Right lobe of liver (tissue), 6 donors: ENCODE measurements at regions not wholly inside any gene's neighbourhood (a gene's known extent, or its start where the extent isn't known, plus 50 kb on each side); places are given as distances from the start of the nearest gene placed in this dataset.

Experiments used
- ATAC-seq, 4 donors: fragments of 200-7000 bp; cut with Tn5 transposase; one replicate each; pipeline ENCODE4 v1.9.1; 2020; ENCODE audit warnings: mild to moderate bottlenecking in 4 of 4, moderate library complexity in 4 of 4
- DNase-seq, 3 donors: peaks; one replicate each; pipeline ENCODE4 v3.0.0-alpha.2; 2020
- H3K27ac ChIP-seq, 3 donors: fragments of 200-600 bp; one replicate each; pipeline ENCODE4 v1.8.0; 2022
- H3K27me3 ChIP-seq, 2 donors: fragments of 200-600 bp; one replicate each; pipeline ENCODE4 v1.8.0; 2022
- H3K36me3 ChIP-seq, 4 donors: fragments of 200-600 bp; sonication (generic) in 1 of 4; one replicate each; pipeline versions ENCODE4 v1.5.1 to v1.8.0; 2017 to 2022; ENCODE audit warnings: control low read depth in 1 of 4
- H3K4me1 ChIP-seq, 4 donors: fragments of 200-600 bp; sonication (generic) in 1 of 4; one replicate each; pipeline versions ENCODE4 v1.5.1 to v1.8.0; 2017 to 2022; ENCODE audit warnings: control low read depth in 1 of 4
- H3K4me3 ChIP-seq, 3 donors: fragments of 200-600 bp; one replicate each; pipeline ENCODE4 v1.8.0; 2022
- H3K9me3 ChIP-seq, 4 donors: fragments of 200-600 bp; sonication (generic) in 1 of 4; one replicate each; pipeline versions ENCODE4 v1.5.1 to v1.8.0; 2017 to 2022; ENCODE audit warnings: control low read depth in 1 of 4
- CTCF ChIP-seq, 4 donors: fragments of 200-600 bp in 3 of 4; fragments of 450-650 bp in 1 of 4; IDR thresholded peaks; one replicate each; pipeline versions ENCODE4 v1.5.1 to v1.8.0; 2016 to 2022; ENCODE audit warnings: antibody characterized with exemption in 4 of 4, mild to moderate bottlenecking in 2 of 4
- POLR2A ChIP-seq: fragments of 450-650 bp; IDR thresholded peaks from one replicate; pipeline ENCODE4 v1.6.1; 2017; ENCODE audit warnings: antibody characterized with exemption, mild to moderate bottlenecking
- WGBS: methylation state at CpG from one replicate; pipeline ENCODE4 v1.1.6; 2018; ENCODE audit warnings: low coverage, low lambda C conversion rate; ENCODE audit not compliant: insufficient coverage; ENCODE audit errors: missing lambda C conversion rate; 5-methylcytosine and 5-hydroxymethylcytosine counted together
- intact Hi-C, 2 donors: fragments of 100-400 bp; cut with DNase I; formaldehyde crosslinking; loops; one replicate each; pipeline versions ENCODE4 v1.11.2 to v1.14.1; 2022
- donor health status: DM: no; HTN: yes; CAD: no.
- donor health status: DM: no; HTN: no; CAD: no.
- donor health status: DM: no; HTN: no; CAD: no.
- donor health status: DM: no; HTN: yes; CAD: no.
- donor health status: DM: no; HTN: yes; CAD: no.

- Histone ChIP-seq H3K36me3 (no peaks in the 10 kb centered on the region), H3K27me3 (no peaks in the 10 kb centered on the region), H3K4me1 (no peaks in the 10 kb centered on the region), H3K9me3 (no peaks in the 10 kb centered on the region), H3K4me3 (no peak overlapping the region), H3K27ac (no peak overlapping the region)
- DNase-seq (no peak), ATAC-seq (no peak)
- intact Hi-C loops, result no loop called here
- WGBS, result 75% methylated on average over 4 of the region's 4 CpGs
- TF ChIP-seq POLR2A (no peak), CTCF (IDR thresholded peaks at IDR 0.05) (no peak)
Measured at GRCh38 chr3:110478377-110479054, 593.1 kb upstream of the NECTIN3 start.

GRCh38 chr3:110479731-110480130 is 591.9 kb upstream of the NECTIN3 start:
- no peak for TF ChIP-seq CTCF (IDR thresholded peaks at IDR 0.05)
- no peak for TF ChIP-seq POLR2A
- H3K36me3 ChIP-seq, result no peaks in the 10 kb centered on the region
- WGBS, result 70% methylated on average over 2 of the region's 2 CpGs
- H3K9me3 ChIP-seq, result no peaks in the 10 kb centered on the region
- ATAC-seq, result no peak
- no peak overlapping the region for H3K27ac ChIP-seq
- H3K4me1 ChIP-seq, result no peaks in the 10 kb centered on the region
- H3K4me3 ChIP-seq, result no peak overlapping the region
- intact Hi-C loops, result no loop called here
- no peaks in the 10 kb centered on the region for H3K27me3 ChIP-seq
- DNase-seq, result no peak

- no peak for TF ChIP-seq CTCF (IDR thresholded peaks at IDR 0.05)
- no peak for TF ChIP-seq POLR2A
- ATAC-seq, result no peak
- Histone ChIP-seq H3K36me3 (no peaks in the 10 kb centered on the region), H3K4me1 (no peaks in the 10 kb centered on the region), H3K9me3 (no peaks in the 10 kb centered on the region), H3K27ac (no peak overlapping the region), H3K27me3 (no peaks in the 10 kb centered on the region), H3K4me3 (no peak overlapping the region)
- DNase-seq, result no peak
- intact Hi-C loops, result no loop called here
- WGBS, result 91% methylated on average over 2 of the region's 2 CpGs
Measured at GRCh38 chr3:110485389-110485788, 586.2 kb upstream of the NECTIN3 start.

GRCh38 chr3:110487840-110488239 is 583.8 kb upstream of the NECTIN3 start:
- Histone ChIP-seq H3K27ac (no peak overlapping the region), H3K36me3 (no peaks in the 10 kb centered on the region), H3K4me1 (no peaks in the 10 kb centered on the region), H3K9me3 (no peaks in the 10 kb centered on the region), H3K4me3 (no peak overlapping the region), H3K27me3 (no peaks in the 10 kb centered on the region)
- TF ChIP-seq CTCF (IDR thresholded peaks at IDR 0.05), result no peak
- TF ChIP-seq POLR2A, result no peak
- DNase-seq, result no peak
- no peak for ATAC-seq
- intact Hi-C loops, result no loop called here
- WGBS, result 56% methylated on average over 1 of the region's 1 CpG

GRCh38 chr3:110491413-110491812 is 580.2 kb upstream of the NECTIN3 start:
- 73% methylated on average over 4 of the region's 4 CpGs for WGBS
- Histone ChIP-seq H3K36me3 (no peaks in the 10 kb centered on the region), H3K27me3 (no peaks in the 10 kb centered on the region), H3K27ac (no peak overlapping the region), H3K4me1 (no peaks in the 10 kb centered on the region), H3K9me3 (no peaks in the 10 kb centered on the region), H3K4me3 (no peak overlapping the region)
- ATAC-seq (no peak), DNase-seq (no peak)
- intact Hi-C loops, result no loop called here
- TF ChIP-seq POLR2A, result no peak
- TF ChIP-seq CTCF (IDR thresholded peaks at IDR 0.05), result no peak
